ENCODE measurements at regions not wholly inside any gene's neighbourhood (a gene's known extent, or its start where the extent isn't known, plus 50 kb on each side); places are given as distances from the start of the nearest gene placed in this dataset.

- FAIRE-seq (no peak), DNase-seq (ENCODE audit: insufficient read length, low spot score) (no peak)
- TF ChIP-seq POU2F2 (IDR thresholded peaks at IDR 0.05; ENCODE audit: low read depth, low read length) (no peak), POLR2A (IDR thresholded peaks at IDR 0.05; ENCODE audit: low read depth, low read length) (no peak), SPI1 (IDR thresholded peaks at IDR 0.05; ENCODE audit: low read depth, low read length) (no peak), POLR2AphosphoS5 (IDR thresholded peaks at IDR 0.05; ENCODE audit: low read depth, low read length) (no peak), TAF1 (IDR thresholded peaks at IDR 0.05; ENCODE audit: low read depth, low read length) (no peak), PAX5 (IDR thresholded peaks at IDR 0.05; ENCODE audit: insufficient read depth, low read length, severe bottlenecking) (no peak)
Observed at GRCh38 chr22:47607486-47607885, 845.0 kb downstream of the TBC1D22A start.

GRCh38 chr22:47606426-47606825 lies 844.0 kb downstream of the TBC1D22A start:
- DNase-seq (ENCODE audit: insufficient read length, low spot score) = no peak
- TF ChIP-seq TAF1 (IDR thresholded peaks at IDR 0.05; ENCODE audit: low read depth, low read length) (no peak), SPI1 (IDR thresholded peaks at IDR 0.05; ENCODE audit: low read depth, low read length) (no peak), POLR2A (IDR thresholded peaks at IDR 0.05; ENCODE audit: low read depth, low read length) (no peak), POU2F2 (IDR thresholded peaks at IDR 0.05; ENCODE audit: low read depth, low read length) (no peak), POLR2AphosphoS5 (IDR thresholded peaks at IDR 0.05; ENCODE audit: low read depth, low read length) (no peak), PAX5 (IDR thresholded peaks at IDR 0.05; ENCODE audit: insufficient read depth, low read length, severe bottlenecking) (no peak)
- FAIRE-seq = no peak

- no peak for TF ChIP-seq POLR2AphosphoS5 (IDR thresholded peaks at IDR 0.05; ENCODE audit: low read depth, low read length)
- no peak for TF ChIP-seq POLR2A (IDR thresholded peaks at IDR 0.05; ENCODE audit: low read depth, low read length)
- TF ChIP-seq POU2F2 (IDR thresholded peaks at IDR 0.05; ENCODE audit: low read depth, low read length) = no peak
- TF ChIP-seq SPI1 (IDR thresholded peaks at IDR 0.05; ENCODE audit: low read depth, low read length) = no peak
- TF ChIP-seq TAF1 (IDR thresholded peaks at IDR 0.05; ENCODE audit: low read depth, low read length) = no peak
- TF ChIP-seq PAX5 (IDR thresholded peaks at IDR 0.05; ENCODE audit: insufficient read depth, low read length, severe bottlenecking) = no peak
- no peak for FAIRE-seq
- no peak for DNase-seq (ENCODE audit: insufficient read length, low spot score)
Observed at GRCh38 chr22:47605886-47606285, 843.4 kb downstream of the TBC1D22A start.

- FAIRE-seq (no peak), DNase-seq (ENCODE audit: insufficient read length, low spot score) (no peak)
- TF ChIP-seq SPI1 (IDR thresholded peaks at IDR 0.05; ENCODE audit: low read depth, low read length) = no peak
- no peak for TF ChIP-seq TAF1 (IDR thresholded peaks at IDR 0.05; ENCODE audit: low read depth, low read length)
Observed at GRCh38 chr22:47605441-47605840, 843.0 kb downstream of the TBC1D22A start.

- TF ChIP-seq PAX5 (IDR thresholded peaks at IDR 0.05; ENCODE audit: insufficient read depth, low read length, severe bottlenecking) (no peak), POU2F2 (IDR thresholded peaks at IDR 0.05; ENCODE audit: low read depth, low read length) (no peak), POLR2AphosphoS5 (IDR thresholded peaks at IDR 0.05; ENCODE audit: low read depth, low read length) (no peak), TAF1 (IDR thresholded peaks at IDR 0.05; ENCODE audit: low read depth, low read length) (no peak)
- FAIRE-seq (no peak), DNase-seq (ENCODE audit: insufficient read length, low spot score) (no peak)
Observed at GRCh38 chr22:47604563-47604962, 842.1 kb downstream of the TBC1D22A start.

GRCh38 chr22:47602732-47603131 lies 840.3 kb downstream of the TBC1D22A start:
- no peak for FAIRE-seq
- TF ChIP-seq PAX5 (IDR thresholded peaks at IDR 0.05; ENCODE audit: insufficient read depth, low read length, severe bottlenecking) = no peak
- TF ChIP-seq TAF1 (IDR thresholded peaks at IDR 0.05; ENCODE audit: low read depth, low read length) = no peak
- no peak for DNase-seq (ENCODE audit: insufficient read length, low spot score)

- no peak for FAIRE-seq
- no peak for TF ChIP-seq TAF1 (IDR thresholded peaks at IDR 0.05; ENCODE audit: low read depth, low read length)
- TF ChIP-seq POLR2A (IDR thresholded peaks at IDR 0.05; ENCODE audit: low read depth, low read length) = no peak
- no peak for TF ChIP-seq SPI1 (IDR thresholded peaks at IDR 0.05; ENCODE audit: low read depth, low read length)
- no peak for TF ChIP-seq PAX5 (IDR thresholded peaks at IDR 0.05; ENCODE audit: insufficient read depth, low read length, severe bottlenecking)
- no peak for TF ChIP-seq POU2F2 (IDR thresholded peaks at IDR 0.05; ENCODE audit: low read depth, low read length)
- no peak for TF ChIP-seq POLR2AphosphoS5 (IDR thresholded peaks at IDR 0.05; ENCODE audit: low read depth, low read length)
- DNase-seq (ENCODE audit: insufficient read length, low spot score) = no peak
Observed at GRCh38 chr22:47601666-47602065, 839.2 kb downstream of the TBC1D22A start.

GRCh38 chr22:47600791-47601625 lies 838.6 kb downstream of the TBC1D22A start:
- FAIRE-seq (no peak), DNase-seq (ENCODE audit: insufficient read length, low spot score) (no peak)
- TF ChIP-seq PAX5 (IDR thresholded peaks at IDR 0.05; ENCODE audit: insufficient read depth, low read length, severe bottlenecking) (no peak), SPI1 (IDR thresholded peaks at IDR 0.05; ENCODE audit: low read depth, low read length) (no peak), POU2F2 (IDR thresholded peaks at IDR 0.05; ENCODE audit: low read depth, low read length) (no peak), TAF1 (IDR thresholded peaks at IDR 0.05; ENCODE audit: low read depth, low read length) (no peak), POLR2A (IDR thresholded peaks at IDR 0.05; ENCODE audit: low read depth, low read length) (no peak), POLR2AphosphoS5 (IDR thresholded peaks at IDR 0.05; ENCODE audit: low read depth, low read length) (no peak)

- TF ChIP-seq POLR2AphosphoS5 (IDR thresholded peaks at IDR 0.05; ENCODE audit: low read depth, low read length) (no peak), POLR2A (IDR thresholded peaks at IDR 0.05; ENCODE audit: low read depth, low read length) (no peak), POU2F2 (IDR thresholded peaks at IDR 0.05; ENCODE audit: low read depth, low read length) (no peak), PAX5 (IDR thresholded peaks at IDR 0.05; ENCODE audit: insufficient read depth, low read length, severe bottlenecking) (no peak), TAF1 (IDR thresholded peaks at IDR 0.05; ENCODE audit: low read depth, low read length) (no peak), SPI1 (IDR thresholded peaks at IDR 0.05; ENCODE audit: low read depth, low read length) (no peak)
- FAIRE-seq = no peak
- DNase-seq (ENCODE audit: insufficient read length, low spot score) = no peak
Observed at GRCh38 chr22:47600281-47600680, 837.8 kb downstream of the TBC1D22A start.

- TF ChIP-seq SPI1 (IDR thresholded peaks at IDR 0.05; ENCODE audit: low read depth, low read length) = no peak
- no peak for TF ChIP-seq PAX5 (IDR thresholded peaks at IDR 0.05; ENCODE audit: insufficient read depth, low read length, severe bottlenecking)
- TF ChIP-seq POU2F2 (IDR thresholded peaks at IDR 0.05; ENCODE audit: low read depth, low read length) = no peak
- no peak for TF ChIP-seq POLR2AphosphoS5 (IDR thresholded peaks at IDR 0.05; ENCODE audit: low read depth, low read length)
- no peak for TF ChIP-seq POLR2A (IDR thresholded peaks at IDR 0.05; ENCODE audit: low read depth, low read length)
- no peak for TF ChIP-seq TAF1 (IDR thresholded peaks at IDR 0.05; ENCODE audit: low read depth, low read length)
- no peak for FAIRE-seq
- no peak for DNase-seq (ENCODE audit: insufficient read length, low spot score)
Observed at GRCh38 chr22:47599753-47600152, 837.3 kb downstream of the TBC1D22A start.

All from GM12891 (cell line).